K562 (cell line): ENCODE measurements at regions not wholly inside any gene's neighbourhood (a gene's known extent, or its start where the extent isn't known, plus 50 kb on each side); places are given as distances from the start of the nearest gene placed in this dataset.

Experiments
- ATAC-seq: fragments of 200-7000 bp; cut with Tn5 transposase; 3 replicates; pipeline ENCODE4 v1.9.1; 2020; ENCODE audit warnings: moderate library complexity
- BruUV-seq: library from RNA; stranded (reverse); fragments of 400-500 nt; replicated peaks from 2 replicates; lab custom pipeline; 2021; lab: Mats Ljungman, UMichigan
- CTCF ChIA-PET: fragments of 300-600 bp; formaldehyde crosslinking; extraction: SDS; loops from one replicate; lab custom pipeline; 2021; ENCODE audit warnings: low intra/inter-chr PET ratio; lab: Yijun Ruan, JAX
- POLR2A ChIA-PET: fragments of 300-600, 350-650 bp; sonication (Branson Sonifier 250); formaldehyde crosslinking; extraction: SDS; loops from one replicate; lab custom pipeline; 2021; ENCODE audit warnings: antibody characterized with exemption, inconsistent platforms; lab: Yijun Ruan, JAX
- DNase-seq, 4 experiments: peaks; one replicate each; pipeline versions ENCODE4 v3.0.0 to v3.0.0-alpha.2; 2011 to 2018; ENCODE audit warnings: low spot score in 3 of 4, mixed read lengths in 3 of 4; ENCODE audit errors: extremely low read depth in 1 of 4
- FAIRE-seq: peaks from 2 replicates; lab custom pipeline; 2011; peaks lifted over from hg19 to GRCh38; lab: Jason Lieb, UNC
- H2AFZ ChIP-seq: 2 replicates; pipeline ENCODE4 v1.6.0; 2011; ENCODE audit warnings: low read depth, low read length, control low read depth, inconsistent platforms
- H3K27ac ChIP-seq: fragments of 200-600 bp; 3 replicates; pipeline ENCODE4 v1.8.0; 2011; ENCODE audit warnings: low read depth, mild to moderate bottlenecking, control low read depth, inconsistent platforms, low read length, moderate library complexity, mixed read lengths; ENCODE audit errors: extremely low read depth
- H3K27me3 ChIP-seq, 2 experiments: fragments of 300-600 bp in 1 of 2; 2 replicates in 1 of 2; 3 replicates in 1 of 2; pipeline versions ENCODE4 v1.6.0 to v1.8.0; 2011; ENCODE audit warnings: inconsistent platforms in 2 of 2, low read length in 2 of 2, mild to moderate bottlenecking in 1 of 2, mixed read lengths in 1 of 2, moderate library complexity in 1 of 2; ENCODE audit not compliant: control insufficient read depth in 2 of 2, insufficient read depth in 2 of 2
- H3K36me3 ChIP-seq: fragments of 300-600 bp; 3 replicates; pipeline ENCODE4 v1.8.0; 2011; ENCODE audit warnings: mild to moderate bottlenecking, low read length, inconsistent platforms; ENCODE audit not compliant: control insufficient read depth, insufficient read depth
- H3K4me1 ChIP-seq, 2 experiments: fragments of 200-600 bp in 1 of 2; replicated peaks in 1 of 2; 2 replicates in 1 of 2; 3 replicates in 1 of 2; pipeline versions ENCODE4 v1.5.1 to v1.8.0; 2011; ENCODE audit warnings: inconsistent platforms in 2 of 2, low read length in 2 of 2, mild to moderate bottlenecking in 1 of 2, mixed read lengths in 1 of 2, moderate library complexity in 1 of 2; ENCODE audit not compliant: control insufficient read depth in 2 of 2, insufficient read depth in 2 of 2
- H3K4me2 ChIP-seq: 2 replicates; pipeline ENCODE4 v1.6.1; 2011; ENCODE audit warnings: low read length, control low read depth, inconsistent platforms, mixed read lengths; ENCODE audit not compliant: insufficient read depth
- H3K4me3 ChIP-seq: fragments of 200-600 bp; sonication (generic), shearing (Covaris generic); 2 replicates; pipeline ENCODE4 v1.5.1; 2016; ENCODE audit warnings: control low read depth, inconsistent platforms
- H3K79me2 ChIP-seq: fragments of 200-600 bp; 3 replicates; pipeline ENCODE4 v1.8.0; 2011; ENCODE audit warnings: low read length, inconsistent platforms; ENCODE audit not compliant: control insufficient read depth, insufficient read depth
- H3K9ac ChIP-seq, 2 experiments: 2 replicates each; pipeline versions ENCODE4 v1.6.0 to v1.6.1; 2011; ENCODE audit warnings: low read depth in 2 of 2, low read length in 2 of 2, control low read depth in 1 of 2, inconsistent platforms in 1 of 2, mild to moderate bottlenecking in 1 of 2, mixed read lengths in 1 of 2; ENCODE audit not compliant: insufficient read depth in 1 of 2
- H3K9me1 ChIP-seq: one replicate; pipeline ENCODE4 v1.6.0; 2011; ENCODE audit warnings: inconsistent platforms, mild to moderate bottlenecking, low read length, moderate library complexity; ENCODE audit not compliant: control insufficient read depth, insufficient read depth
- H3K9me3 ChIP-seq: replicated peaks from 2 replicates; pipeline ENCODE4 v1.5.1; 2011; ENCODE audit warnings: low read depth, low read length, inconsistent platforms; ENCODE audit not compliant: control insufficient read depth, insufficient read depth
- H4K20me1 ChIP-seq: replicated peaks from 2 replicates; pipeline ENCODE4 v1.6.1; 2011; ENCODE audit warnings: low read length, inconsistent platforms, mixed read lengths; ENCODE audit not compliant: control insufficient read depth, insufficient read depth
- HDAC3 ChIP-seq: fragments of 450-650 bp; IDR thresholded peaks from 2 replicates; pipeline ENCODE4 v1.6.1; 2018; ENCODE audit warnings: borderline replicate concordance, mild to moderate bottlenecking, moderate library complexity; ENCODE audit not compliant: partially characterized antibody
- NFE2 ChIP-seq: IDR thresholded peaks from 2 replicates; pipeline ENCODE4 v1.6.1; 2014; ENCODE audit warnings: antibody characterized with exemption, low read depth
- NFYB ChIP-seq: IDR thresholded peaks from 2 replicates; pipeline ENCODE4 v1.6.1; 2011; ENCODE audit warnings: mild to moderate bottlenecking, moderate library complexity; ENCODE audit not compliant: insufficient read length; ENCODE audit errors: extremely low read depth
- POLR3G ChIP-seq: IDR thresholded peaks from 2 replicates; pipeline ENCODE4 v1.6.1; 2011; ENCODE audit not compliant: insufficient read length, insufficient replicate concordance; ENCODE audit errors: extremely low read depth
- WGBS: fragments of 100-300 bp; shearing (Covaris generic); methylation state at CpG from one replicate; pipeline ENCODE4 v1.1.6; 2016; ENCODE audit warnings: low coverage, mixed read lengths; ENCODE audit not compliant: insufficient coverage; ENCODE audit errors: missing lambda C conversion rate; 5-methylcytosine and 5-hydroxymethylcytosine counted together
- in situ Hi-C: fragments of 300-500 bp; cut with MboI; formaldehyde crosslinking; loops from 4 replicates; pipeline ENCODE4 v1.15.0; 2018; ENCODE audit warnings: inconsistent platforms, mixed read lengths
- intact Hi-C: fragments of 100-400 bp; cut with micrococcal nuclease; formaldehyde crosslinking; loops from 2 replicates; pipeline ENCODE4 v1.14.2; 2022
- TF ChIP-seq, protein P1 (sequence below): fragments of 250-450 bp; sonication (Bioruptor Pico); IDR thresholded peaks from 2 replicates; pipeline ENCODE4 v1.8.0; 2022; ENCODE audit warnings: moderate library complexity, mild to moderate bottlenecking, inconsistent platforms
- TF ChIP-seq, protein P2 (sequence below): sonication (generic); formaldehyde crosslinking; IDR thresholded peaks from 2 replicates; pipeline ENCODE4 v1.8.0; 2022; ENCODE audit warnings: missing genetic modification reagents, mild to moderate bottlenecking, borderline replicate concordance

DNA sequence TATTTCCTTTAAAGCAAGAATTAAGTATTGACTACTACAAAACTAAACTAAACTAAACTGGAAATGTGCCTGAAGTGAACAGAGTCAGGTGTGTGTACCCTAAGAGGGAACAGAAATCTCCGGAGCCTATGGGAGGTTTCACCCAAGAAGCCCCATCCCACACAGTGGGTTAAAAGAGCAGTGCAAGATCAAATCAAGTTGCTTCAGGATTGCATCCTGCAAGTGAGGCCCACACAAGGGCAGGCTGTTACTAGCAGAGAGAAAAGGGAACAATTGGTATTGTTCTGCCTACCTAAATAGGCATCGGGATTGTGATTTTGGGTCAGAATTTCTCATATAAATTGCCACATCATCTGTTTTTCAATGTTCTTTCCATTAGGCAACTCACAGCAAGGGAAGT, 113.3 kb upstream of the CDC14C start (continued):
- TF ChIP-seq, protein P1, sequence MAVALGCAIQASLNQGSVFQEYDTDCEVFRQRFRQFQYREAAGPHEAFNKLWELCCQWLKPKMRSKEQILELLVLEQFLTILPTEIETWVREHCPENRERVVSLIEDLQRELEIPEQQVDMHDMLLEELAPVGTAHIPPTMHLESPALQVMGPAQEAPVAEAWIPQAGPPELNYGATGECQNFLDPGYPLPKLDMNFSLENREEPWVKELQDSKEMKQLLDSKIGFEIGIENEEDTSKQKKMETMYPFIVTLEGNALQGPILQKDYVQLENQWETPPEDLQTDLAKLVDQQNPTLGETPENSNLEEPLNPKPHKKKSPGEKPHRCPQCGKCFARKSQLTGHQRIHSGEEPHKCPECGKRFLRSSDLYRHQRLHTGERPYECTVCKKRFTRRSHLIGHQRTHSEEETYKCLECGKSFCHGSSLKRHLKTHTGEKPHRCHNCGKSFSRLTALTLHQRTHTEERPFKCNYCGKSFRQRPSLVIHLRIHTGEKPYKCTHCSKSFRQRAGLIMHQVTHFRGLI (CRISPR knock-in tag) = no peak
- TF ChIP-seq NFE2 (no peak), POLR3G (no peak), HDAC3 (no peak)
- TF ChIP-seq, protein P2, sequence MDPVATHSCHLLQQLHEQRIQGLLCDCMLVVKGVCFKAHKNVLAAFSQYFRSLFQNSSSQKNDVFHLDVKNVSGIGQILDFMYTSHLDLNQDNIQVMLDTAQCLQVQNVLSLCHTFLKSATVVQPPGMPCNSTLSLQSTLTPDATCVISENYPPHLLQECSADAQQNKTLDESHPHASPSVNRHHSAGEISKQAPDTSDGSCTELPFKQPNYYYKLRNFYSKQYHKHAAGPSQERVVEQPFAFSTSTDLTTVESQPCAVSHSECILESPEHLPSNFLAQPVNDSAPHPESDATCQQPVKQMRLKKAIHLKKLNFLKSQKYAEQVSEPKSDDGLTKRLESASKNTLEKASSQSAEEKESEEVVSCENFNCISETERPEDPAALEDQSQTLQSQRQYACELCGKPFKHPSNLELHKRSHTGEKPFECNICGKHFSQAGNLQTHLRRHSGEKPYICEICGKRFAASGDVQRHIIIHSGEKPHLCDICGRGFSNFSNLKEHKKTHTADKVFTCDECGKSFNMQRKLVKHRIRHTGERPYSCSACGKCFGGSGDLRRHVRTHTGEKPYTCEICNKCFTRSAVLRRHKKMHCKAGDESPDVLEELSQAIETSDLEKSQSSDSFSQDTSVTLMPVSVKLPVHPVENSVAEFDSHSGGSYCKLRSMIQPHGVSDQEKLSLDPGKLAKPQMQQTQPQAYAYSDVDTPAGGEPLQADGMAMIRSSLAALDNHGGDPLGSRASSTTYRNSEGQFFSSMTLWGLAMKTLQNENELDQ (CRISPR knock-in tag) = no peak

DNA sequence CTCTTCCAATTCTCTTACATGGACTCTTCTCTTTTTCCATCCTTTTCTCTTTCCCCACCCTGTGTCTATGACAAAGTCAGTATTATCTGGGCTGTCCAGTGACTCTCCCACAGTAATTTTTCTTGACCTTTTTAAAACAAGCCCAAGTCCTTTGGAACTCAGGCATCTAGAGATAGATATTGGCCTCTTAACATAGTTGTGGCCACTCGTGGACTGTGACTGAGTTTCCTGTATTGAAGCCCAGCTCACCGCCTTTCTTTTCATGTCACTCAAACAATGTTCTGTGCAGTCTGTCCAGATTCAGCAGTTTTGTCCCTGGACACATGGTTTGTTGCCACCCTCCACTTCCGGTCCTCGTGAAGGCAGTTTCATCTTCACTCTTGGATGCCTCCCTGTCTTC, 110.9 kb upstream of the CDC14C start:
- no peak overlapping the region for H2AFZ ChIP-seq
- TF ChIP-seq NFYB = no peak
- no peak overlapping the region for H3K27ac ChIP-seq
- ATAC-seq = no peak
- in situ Hi-C loops (no loop called here), intact Hi-C loops (no loop called here)
- no peak for FAIRE-seq
- H4K20me1 ChIP-seq = no peaks in the 10 kb centered on the region
- CTCF ChIA-PET = no interaction called here
- POLR2A ChIA-PET = no interaction called here
- H3K36me3 ChIP-seq = no peaks in the 10 kb centered on the region
- BruUV-seq = no TSS peak
- no peak overlapping the region for H3K4me2 ChIP-seq
- no peaks in the 10 kb centered on the region for H3K4me1 ChIP-seq
- no peak for DNase-seq
- 0% methylated on average over 4 of the region's 4 CpGs for WGBS
- H3K9me1 ChIP-seq = no peaks in the 10 kb centered on the region
- H3K9ac ChIP-seq = no peak overlapping the region
- H3K9me3 ChIP-seq = no peaks in the 10 kb centered on the region
- no peaks in the 10 kb centered on the region for H3K79me2 ChIP-seq
- H3K27me3 ChIP-seq = no peaks in the 10 kb centered on the region
- H3K4me3 ChIP-seq = no peak overlapping the region
